LoVo (cell line): ENCODE measurements at regions not wholly inside any gene's neighbourhood (a gene's known extent, or its start where the extent isn't known, plus 50 kb on each side); places are given as distances from the start of the nearest gene placed in this dataset.
"Not testable (repeated sequence)": the region's sequence is repeated elsewhere in the genome, so short reads cannot be mapped to it uniquely, and the experiment has no call there.

Source experiments
- DNase-seq: peaks from one replicate; pipeline ENCODE4 v3.0.0-alpha.2; 2016; ENCODE audit warnings: low spot score

- DNase-seq: no peak
Observed at GRCh38 chr4:58063404-58064160, 953.4 kb upstream of the IGFBP7 start.

GRCh38 chr4:58061967-58062366 is 951.8 kb upstream of the IGFBP7 start:
- no peak for DNase-seq

- DNase-seq: no peak
Observed at GRCh38 chr4:58050439-58050838, 940.3 kb upstream of the IGFBP7 start.

GRCh38 chr4:58048491-58048890 is 938.3 kb upstream of the IGFBP7 start:
- no peak for DNase-seq

GRCh38 chr4:58042176-58042575 is 932.0 kb upstream of the IGFBP7 start:
- DNase-seq: no peak

GRCh38 chr4:57993944-57994343 is 883.8 kb upstream of the IGFBP7 start:
- no peak for DNase-seq

- DNase-seq: no peak
Observed at GRCh38 chr4:57989430-57989829, 879.2 kb upstream of the IGFBP7 start.

- no peak for DNase-seq
Observed at GRCh38 chr4:57985161-57985560, 875.0 kb upstream of the IGFBP7 start.

- DNase-seq: no peak
Observed at GRCh38 chr4:57981123-57981522, 870.9 kb upstream of the IGFBP7 start.

- no peak for DNase-seq
Observed at GRCh38 chr4:57974821-57975220, 864.6 kb upstream of the IGFBP7 start.

- DNase-seq: no peak
Observed at GRCh38 chr4:57973819-57974218, 863.6 kb upstream of the IGFBP7 start.

- no peak for DNase-seq
Observed at GRCh38 chr4:57971261-57971660, 861.1 kb upstream of the IGFBP7 start.

GRCh38 chr4:57966987-57967760 is 857.0 kb upstream of the IGFBP7 start:
- DNase-seq: no peak

- DNase-seq: not testable (repeated sequence)
Observed at GRCh38 chr4:57965431-57965830, 855.2 kb upstream of the IGFBP7 start.

- DNase-seq: no peak
Observed at GRCh38 chr4:57945298-57945697, 835.1 kb upstream of the IGFBP7 start.

GRCh38 chr4:57943682-57944081 is 833.5 kb upstream of the IGFBP7 start:
- no peak for DNase-seq

GRCh38 chr4:57937326-57937725 is 827.1 kb upstream of the IGFBP7 start:
- DNase-seq: not testable (repeated sequence)

- DNase-seq: no peak
Observed at GRCh38 chr4:57926311-57926710, 816.1 kb upstream of the IGFBP7 start.

GRCh38 chr4:57924951-57925350 is 814.8 kb upstream of the IGFBP7 start:
- no peak for DNase-seq

- DNase-seq: no peak
Observed at GRCh38 chr4:57916479-57916878, 806.3 kb upstream of the IGFBP7 start.

- DNase-seq: no peak
Observed at GRCh38 chr4:57911203-57911602, 801.0 kb upstream of the IGFBP7 start.

- DNase-seq: no peak
Observed at GRCh38 chr4:57910151-57910550, 800.0 kb upstream of the IGFBP7 start.

GRCh38 chr4:57905965-57906364 is 795.8 kb upstream of the IGFBP7 start:
- DNase-seq: no peak

- DNase-seq: no peak
Observed at GRCh38 chr4:57877047-57877458, 766.9 kb upstream of the IGFBP7 start.
